ENCODE measurements at regions not wholly inside any gene's neighbourhood (a gene's known extent, or its start where the extent isn't known, plus 50 kb on each side); places are given as distances from the start of the nearest gene placed in this dataset.
"Not testable (repeated sequence)": the region's sequence is repeated elsewhere in the genome, so short reads cannot be mapped to it uniquely, and the experiment has no call there.

- TF ChIP-seq ZNF462 (CRISPR knock-in tag; IDR thresholded peaks at IDR 0.05), result no peak
- TF ChIP-seq ETS1 (IDR thresholded peaks at IDR 0.05), result no peak
- no peak for TF ChIP-seq CTCF (conservative IDR thresholded peaks at IDR 0.05; ENCODE audit: low read depth in 2 of 2)
- no peak for TF ChIP-seq ZNF114 (CRISPR knock-in tag; IDR thresholded peaks at IDR 0.05)
Measured at GRCh38 chr2:188695953-188696352, 278.2 kb upstream of the COL3A1 start (continued).

GRCh38 chr2:188698151-188698550 is 276.0 kb upstream of the COL3A1 start:
- H3K4me3 ChIP-seq; H3K27ac Mint-ChIP-seq; ATAC-seq; H3K36me3 ChIP-seq (ENCODE audit: insufficient read depth); H3K27me3 Mint-ChIP-seq (ENCODE audit: insufficient read depth, low read depth, poor library complexity); H3K9me2 ChIP-seq (ENCODE audit: insufficient read depth); H3F3A ChIP-seq (replicated peaks; ENCODE audit: low read depth); H3K79me2 ChIP-seq (replicated peaks; ENCODE audit: insufficient read depth); H3K9me3 Mint-ChIP-seq; DNase-seq (ENCODE audit: low spot score); H4K20me1 ChIP-seq (replicated peaks; ENCODE audit: insufficient read depth); H3K36me3 Mint-ChIP-seq (ENCODE audit: low read depth); H2AFZ ChIP-seq; H3K4me1 ChIP-seq (ENCODE audit: insufficient read depth); H3K4me2 ChIP-seq; H3K27me3 ChIP-seq (ENCODE audit: insufficient read depth); H3K4me3 Mint-ChIP-seq; H3K27ac ChIP-seq (ENCODE audit: low read depth): not testable (repeated sequence)
- peaks cover 11% of the 10 kb centered on the region for H3K4me1 Mint-ChIP-seq
